GM21529 (cell line): ENCODE measurements at regions not wholly inside any gene's neighbourhood (a gene's known extent, or its start where the extent isn't known, plus 50 kb on each side); places are given as distances from the start of the nearest gene placed in this dataset.
"Not testable (repeated sequence)": the region's sequence is repeated elsewhere in the genome, so short reads cannot be mapped to it uniquely, and the experiment has no call there.

ENCODE experiments used
- ATAC-seq: cut with Tn5 transposase; IDR thresholded peaks from one replicate; pipeline ENCODE4 v1.9.1; 2021; ENCODE audit not compliant: unreplicated experiment

GRCh38 chr10:86579883-86580520 lies 58.4 kb upstream of the WAPL start:
- ATAC-seq: no peak

- ATAC-seq: no peak
Observed at GRCh38 chr10:86580521-86580891, 58.9 kb upstream of the WAPL start.

GRCh38 chr10:86583983-86584382 lies 62.4 kb upstream of the WAPL start:
- peak; percentile 92 for ATAC-seq

GRCh38 chr10:86585037-86585929 lies 63.7 kb upstream of the WAPL start:
- peak; percentile 73 for ATAC-seq

- ATAC-seq: no peak
Observed at GRCh38 chr10:86586516-86586915, 64.9 kb upstream of the WAPL start.

- ATAC-seq: not testable (repeated sequence)
Observed at GRCh38 chr10:86588781-86589180, 65.6 kb upstream of the OPN4 start.

- no peak for ATAC-seq
Observed at GRCh38 chr10:86591436-86591835, 62.9 kb upstream of the OPN4 start.

GRCh38 chr10:86592413-86592812 lies 61.9 kb upstream of the OPN4 start:
- no peak for ATAC-seq

- no peak for ATAC-seq
Observed at GRCh38 chr10:86594535-86594934, 59.8 kb upstream of the OPN4 start.

GRCh38 chr10:86595496-86595895 lies 58.9 kb upstream of the OPN4 start:
- no peak for ATAC-seq

- no peak for ATAC-seq
Observed at GRCh38 chr10:86596266-86596665, 58.1 kb upstream of the OPN4 start.

- ATAC-seq: no peak
Observed at GRCh38 chr10:86597306-86597705, 57.0 kb upstream of the OPN4 start.

- ATAC-seq: no peak
Observed at GRCh38 chr10:86598151-86598550, 56.2 kb upstream of the OPN4 start.

- ATAC-seq: no peak
Observed at GRCh38 chr10:86599041-86599440, 55.3 kb upstream of the OPN4 start.

GRCh38 chr10:86599729-86600128 lies 54.6 kb upstream of the OPN4 start:
- ATAC-seq: peak; percentile 93

- ATAC-seq: no peak
Observed at GRCh38 chr10:86600296-86600695, 54.1 kb upstream of the OPN4 start.

- no peak for ATAC-seq
Observed at GRCh38 chr10:86601956-86602602, 52.3 kb upstream of the OPN4 start.

GRCh38 chr10:86603256-86603655 lies 51.1 kb upstream of the OPN4 start:
- no peak for ATAC-seq
